ENCODE measurements at regions not wholly inside any gene's neighbourhood (a gene's known extent, or its start where the extent isn't known, plus 50 kb on each side); places are given as distances from the start of the nearest gene placed in this dataset.
"Not testable (repeated sequence)": the region's sequence is repeated elsewhere in the genome, so short reads cannot be mapped to it uniquely, and the experiment has no call there.

DNA sequence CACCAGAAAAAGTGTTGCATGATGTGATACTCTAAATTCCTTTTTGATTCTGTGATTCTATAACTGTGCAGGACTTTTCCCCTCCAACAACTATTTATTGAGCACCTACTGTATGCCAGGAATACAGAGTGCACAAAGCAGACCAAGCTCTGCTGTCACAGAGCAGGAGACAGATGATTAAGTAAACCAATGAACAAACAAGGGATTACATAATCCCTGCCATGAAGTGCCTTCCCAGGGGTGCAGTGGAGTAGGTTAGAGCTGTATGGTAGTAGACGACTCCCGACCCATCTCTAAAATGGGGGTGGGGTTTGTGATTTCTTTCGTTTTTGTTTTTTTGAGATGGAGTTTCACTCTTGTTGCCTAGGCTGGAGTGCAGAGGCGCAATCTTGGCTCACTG lies 213.9 kb downstream of the TBX5 start:
- no peak for DNase-seq

- DNase-seq, result no peak
Observed at GRCh38 chr12:114191581-114191980, 214.4 kb downstream of the TBX5 start.

GRCh38 chr12:114190971-114191370 lies 215.0 kb downstream of the TBX5 start:
- no peak for DNase-seq

- no peak for DNase-seq
Observed at GRCh38 chr12:114189266-114189665, 216.7 kb downstream of the TBX5 start.

DNA sequence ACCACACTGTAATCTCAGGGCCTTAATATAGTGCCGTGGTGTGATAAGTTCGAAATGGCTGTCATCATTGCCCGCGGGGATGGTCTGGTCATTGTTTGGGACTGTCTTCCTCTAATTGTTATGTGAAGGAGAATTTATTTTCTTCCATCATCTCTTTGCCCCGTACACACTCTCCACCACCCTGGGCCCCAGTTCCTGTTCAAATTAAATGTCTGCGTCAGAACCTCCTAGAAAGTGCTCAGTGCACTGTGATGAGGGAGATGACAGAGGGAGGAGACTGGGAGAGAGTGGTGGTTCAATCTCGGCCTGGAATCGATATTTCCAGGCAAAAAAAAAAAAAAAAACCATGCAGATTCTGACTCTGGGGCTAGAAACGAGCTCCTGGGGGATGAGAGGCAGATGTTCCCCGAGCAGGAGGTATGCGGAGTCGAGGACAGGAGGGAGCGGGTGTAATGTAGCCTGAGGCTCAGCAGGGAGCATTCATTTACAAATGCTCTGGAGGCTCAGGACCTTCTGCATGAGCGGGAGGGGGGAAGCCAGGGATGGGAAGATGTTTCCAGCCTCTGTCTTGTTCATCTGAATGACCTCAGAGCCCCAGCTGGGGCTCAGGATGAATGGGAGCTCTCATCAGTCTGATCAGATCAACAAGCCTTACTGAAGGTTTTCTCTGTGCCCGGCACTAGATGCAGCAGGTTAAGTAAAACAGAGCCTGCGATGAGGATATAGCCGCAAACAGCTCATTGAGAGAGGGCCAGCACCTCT lies 219.5 kb downstream of the TBX5 start:
- no peak for DNase-seq

DNA sequence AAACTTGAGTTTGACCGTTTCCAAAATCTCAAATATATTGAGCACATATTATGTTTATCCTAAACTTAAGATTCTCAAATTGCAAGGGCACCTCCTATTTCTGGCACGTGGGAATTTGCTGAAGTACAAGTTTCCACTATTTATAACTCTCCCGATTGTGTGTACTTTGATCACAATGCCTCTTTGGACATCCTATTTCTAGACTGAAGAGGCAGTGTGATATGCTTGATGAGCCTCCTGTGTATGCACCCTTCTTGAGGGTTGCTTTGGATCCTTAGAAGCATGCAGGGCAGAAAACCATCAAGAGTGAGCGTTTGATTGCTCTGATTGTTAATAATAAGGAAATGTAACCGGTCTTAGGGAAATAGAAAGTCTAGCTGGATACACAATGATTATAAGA lies 218.9 kb upstream of the RBM19 start:
- DNase-seq, result no peak

DNA sequence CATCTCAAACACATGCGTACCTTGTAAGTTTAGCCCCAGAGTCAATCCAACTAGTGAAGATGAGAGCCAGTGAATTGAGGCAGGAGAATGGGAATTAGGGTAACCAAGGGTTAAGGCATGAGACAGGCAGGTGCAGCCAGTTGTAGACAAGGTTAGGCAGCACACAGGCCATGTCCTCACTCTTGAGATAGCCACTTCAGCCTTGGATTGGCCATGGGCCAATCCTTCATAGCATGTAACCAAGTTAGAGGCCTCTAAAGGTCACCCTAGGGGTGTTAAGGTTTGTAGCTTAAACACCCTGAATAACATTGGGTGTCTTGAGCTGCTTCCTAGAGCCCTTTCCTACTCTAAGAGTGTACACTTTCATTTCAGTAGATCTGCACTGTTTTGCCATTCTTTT lies 208.2 kb upstream of the RBM19 start:
- no peak for DNase-seq

DNA sequence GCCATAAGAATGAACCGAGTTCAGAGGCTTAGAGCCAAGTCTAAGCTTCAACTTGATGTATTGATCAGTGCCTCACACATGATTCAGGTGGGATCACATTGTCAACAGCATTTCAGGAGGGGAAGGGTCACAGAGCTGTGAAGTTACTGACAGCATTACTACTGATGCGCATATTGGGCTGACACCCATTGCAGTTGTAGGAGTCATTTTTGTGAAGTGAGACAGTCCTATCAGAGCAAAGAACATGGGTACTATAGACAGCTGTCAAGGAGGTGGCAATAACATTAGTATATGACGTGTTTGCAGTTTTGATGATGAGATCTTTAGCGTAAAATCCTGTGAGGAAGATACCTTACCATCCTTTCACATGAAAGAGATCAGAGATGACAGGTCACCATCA lies 206.0 kb upstream of the RBM19 start:
- no peak for DNase-seq

DNA sequence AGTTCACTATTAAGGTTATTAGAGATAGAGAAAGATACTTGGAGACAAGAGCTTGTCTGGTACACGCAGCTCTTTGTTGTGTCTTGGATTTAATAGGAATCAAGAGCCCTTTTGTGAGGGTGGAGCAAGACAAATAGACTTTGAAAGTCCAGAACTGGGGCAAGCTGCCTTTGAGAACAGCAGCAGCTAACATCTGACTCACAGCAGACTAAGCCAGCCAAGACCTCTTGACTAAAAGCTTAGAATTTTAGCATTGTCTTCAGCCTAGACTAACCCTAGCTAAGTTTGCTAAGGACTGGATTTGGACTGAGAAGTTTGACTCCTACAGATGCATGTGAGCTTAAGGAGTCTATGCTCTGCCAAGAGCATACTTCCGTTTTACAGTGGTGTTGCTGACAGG lies 201.9 kb upstream of the RBM19 start:
- DNase-seq, result no peak

DNA sequence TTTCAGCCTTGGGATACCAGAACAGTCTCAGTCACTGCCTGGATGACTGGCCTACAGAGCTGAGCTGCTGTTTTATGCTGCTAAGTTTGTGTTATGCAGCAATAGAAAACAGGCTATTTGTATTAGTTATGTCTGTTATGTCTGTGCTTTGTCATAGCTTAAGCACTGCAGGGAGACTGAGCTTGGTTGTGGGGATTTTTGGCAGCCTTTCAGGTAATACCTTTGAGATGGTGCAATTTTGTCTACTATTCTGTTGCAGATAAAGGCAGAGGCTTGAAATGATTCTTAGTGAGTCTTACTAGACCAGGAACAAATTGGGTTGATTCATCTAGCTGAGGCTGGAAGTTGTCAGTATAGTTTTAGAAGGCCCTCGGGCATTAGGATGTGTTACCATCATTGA lies 201.3 kb upstream of the RBM19 start:
- DNase-seq, result no peak

DNA sequence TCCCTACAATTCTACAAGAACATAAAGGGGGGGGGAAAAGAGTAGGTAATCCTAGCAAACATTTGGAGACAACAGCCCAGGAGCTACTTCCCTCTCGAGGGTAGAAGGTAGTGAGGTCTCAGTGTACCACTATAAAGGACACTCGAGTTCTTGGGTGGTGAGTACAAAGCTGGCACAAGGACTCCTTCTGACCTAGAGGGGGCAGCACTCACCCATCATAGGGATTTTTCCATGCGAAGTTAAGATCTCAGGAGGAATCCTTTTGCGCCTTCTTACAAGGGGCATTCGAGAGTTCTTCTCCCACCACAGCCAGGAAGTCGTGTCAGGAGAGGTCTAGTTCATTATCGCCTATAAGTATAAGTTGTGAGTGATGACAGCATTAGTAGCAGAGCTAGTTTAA lies 200.2 kb upstream of the RBM19 start:
- DNase-seq, result peak; percentile 24

GRCh38 chr12:114165921-114166320 lies 199.8 kb upstream of the RBM19 start:
- no peak for DNase-seq

DNA sequence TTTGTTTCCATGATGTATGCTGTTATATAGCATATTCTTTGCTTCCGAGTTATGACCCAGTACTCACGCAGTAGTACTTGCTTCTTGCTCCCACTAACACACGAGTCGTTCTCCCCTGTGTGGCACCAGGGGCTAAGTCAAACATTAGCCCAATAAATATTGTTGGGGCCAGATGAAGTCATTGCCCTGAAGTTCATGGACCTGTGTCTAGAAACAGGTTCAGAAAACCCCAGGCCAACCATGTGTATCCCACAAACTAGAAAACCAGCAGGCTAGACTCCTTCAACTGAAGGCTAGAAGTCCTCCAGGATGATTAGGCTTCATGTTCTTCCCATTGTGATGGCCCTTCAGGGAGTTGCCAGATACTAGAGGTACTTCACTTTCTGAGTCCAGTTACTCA lies 198.2 kb upstream of the RBM19 start:
- DNase-seq, result no peak

DNA sequence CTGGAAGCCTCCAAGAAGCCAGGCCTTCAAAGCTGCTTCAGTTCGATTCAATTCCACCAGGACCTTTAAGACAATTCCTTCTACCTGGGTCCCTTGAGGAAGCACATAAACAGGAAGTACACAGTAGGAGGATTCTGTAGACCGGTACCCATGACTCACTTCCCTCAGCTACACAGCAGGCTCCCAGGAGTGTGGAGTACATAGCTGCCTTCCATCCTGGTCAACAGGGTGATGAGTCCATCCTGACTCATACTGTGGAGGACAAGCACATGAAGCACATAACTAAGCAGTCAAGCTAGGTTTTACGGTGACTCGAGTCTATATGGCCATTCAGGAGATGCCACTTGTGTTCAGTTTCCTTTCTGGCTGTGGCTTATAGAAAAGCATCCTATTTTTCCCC lies 197.6 kb upstream of the RBM19 start:
- no peak for DNase-seq

- no peak for DNase-seq
Observed at GRCh38 chr12:114160445-114160844, 194.3 kb upstream of the RBM19 start.

DNA sequence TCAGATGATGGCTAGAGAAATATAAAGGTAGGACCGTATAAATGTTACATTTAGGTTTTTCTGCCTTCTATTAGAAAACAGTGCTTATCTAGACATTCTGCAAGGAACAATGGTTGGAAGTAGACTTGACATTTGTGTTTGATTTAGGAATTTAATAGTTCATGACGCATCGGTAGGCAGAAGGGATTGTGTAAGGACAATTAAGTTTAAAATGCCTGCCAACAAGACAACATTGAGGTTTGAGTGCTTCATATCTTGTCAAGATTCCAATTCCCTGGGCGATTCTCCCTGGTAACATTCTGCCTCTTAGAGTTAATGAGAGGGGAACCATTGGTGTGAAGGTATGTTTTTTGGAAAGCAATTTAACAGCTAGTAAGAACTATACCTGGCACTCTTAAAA lies 186.8 kb upstream of the RBM19 start:
- DNase-seq, result no peak

DNA sequence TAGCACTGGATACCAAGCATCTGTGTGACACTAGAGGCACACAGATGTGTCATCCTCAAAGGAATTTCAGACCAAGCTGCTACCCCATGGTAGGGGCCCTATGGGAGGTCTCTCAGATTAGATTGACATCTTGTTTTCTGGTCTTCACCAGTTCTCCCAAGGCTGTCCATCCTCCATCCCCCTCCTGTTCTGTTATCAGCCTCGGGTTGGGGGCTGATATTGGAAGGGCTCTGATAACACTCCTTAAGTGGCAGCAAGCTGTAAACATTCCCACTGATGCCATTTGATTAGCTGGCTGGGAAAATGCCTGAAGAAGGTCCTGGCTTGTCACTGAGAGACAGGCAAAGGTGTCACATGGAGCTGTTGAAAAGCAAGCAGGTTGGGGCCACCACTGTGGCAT lies 185.9 kb upstream of the RBM19 start:
- no peak for DNase-seq

DNA sequence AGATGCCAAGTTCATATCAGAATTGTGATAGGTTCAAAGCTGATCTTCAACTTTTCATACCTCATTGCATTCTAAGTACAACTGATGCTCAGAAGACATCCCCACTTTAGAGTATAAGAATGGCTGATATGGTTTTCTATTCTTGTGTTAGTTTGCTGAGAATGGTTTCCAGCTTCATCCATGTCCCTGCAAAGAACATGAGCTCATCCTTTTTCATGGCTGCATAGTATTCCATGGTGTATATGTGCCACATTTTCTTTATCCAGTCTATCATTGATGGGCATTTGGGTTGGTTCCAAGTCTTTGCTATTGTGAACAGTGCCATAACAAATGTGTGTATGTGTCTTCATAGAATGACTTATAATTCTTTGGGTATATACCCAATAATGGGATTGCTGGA lies 184.5 kb upstream of the RBM19 start:
- DNase-seq, result not testable (repeated sequence)

GRCh38 chr12:114141921-114142564 lies 175.9 kb upstream of the RBM19 start:
- no peak for DNase-seq

GRCh38 chr12:114140576-114140975 lies 174.5 kb upstream of the RBM19 start:
- DNase-seq, result no peak

DNA sequence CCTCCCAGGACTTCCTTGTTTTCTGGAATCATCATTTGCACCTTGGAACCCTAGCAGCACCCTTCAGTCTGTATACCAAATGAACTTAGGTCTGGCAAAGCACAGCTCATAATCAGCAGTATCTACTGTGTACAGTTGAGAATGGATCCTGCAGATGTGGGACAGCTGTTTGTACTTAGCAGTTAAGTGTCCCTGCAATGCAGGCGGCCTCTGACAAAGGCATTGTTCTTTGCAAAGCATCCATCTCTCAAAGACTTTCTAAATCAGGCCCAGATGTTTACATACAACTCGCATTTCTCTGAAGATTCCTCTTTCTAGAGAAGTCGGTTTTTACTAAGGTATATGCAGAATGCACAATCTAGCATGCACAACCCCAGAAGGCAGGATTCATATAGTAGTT lies 170.5 kb upstream of the RBM19 start:
- DNase-seq, result no peak

DNA sequence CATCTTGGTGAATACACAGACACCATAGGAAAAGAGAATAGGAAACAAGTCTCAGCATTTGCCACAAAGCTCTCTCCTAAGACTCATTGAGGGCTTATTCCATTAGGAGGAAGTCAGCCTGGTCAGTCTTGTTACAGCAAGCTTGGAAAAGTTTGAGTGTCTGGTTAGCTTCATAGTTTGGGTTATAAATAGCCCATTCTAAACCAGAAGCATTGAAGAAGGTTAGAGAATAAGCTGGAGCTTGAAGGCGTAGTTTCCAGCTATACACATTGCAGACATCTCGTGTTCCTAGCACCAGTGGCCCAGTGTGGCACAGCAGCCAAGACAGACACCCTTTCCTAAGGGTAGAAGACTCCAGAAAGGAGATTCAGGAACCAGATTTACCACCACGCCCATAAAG lies 168.8 kb upstream of the RBM19 start:
- DNase-seq, result no peak

- no peak for DNase-seq
Observed at GRCh38 chr12:114131824-114132223, 165.7 kb upstream of the RBM19 start.

DNA sequence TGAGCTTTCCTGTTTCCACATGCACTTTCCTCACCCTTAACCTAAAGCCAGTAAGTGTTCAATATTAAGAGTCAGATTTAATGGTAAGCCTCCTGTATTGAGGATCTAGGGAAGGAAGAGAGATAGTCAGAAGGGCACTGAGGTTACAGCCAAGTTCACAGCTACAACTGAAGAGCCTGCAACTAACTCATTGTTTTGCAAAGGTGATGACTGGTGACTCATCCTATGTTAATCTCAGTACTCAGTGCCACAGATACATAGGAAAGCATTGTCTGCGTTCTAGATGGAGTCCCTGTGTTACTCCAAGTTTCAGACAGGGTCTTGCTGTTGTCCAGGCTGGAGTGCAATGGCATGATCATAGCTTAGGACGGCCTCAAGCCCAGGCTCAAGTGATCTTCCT lies 157.0 kb upstream of the RBM19 start:
- DNase-seq, result no peak

- DNase-seq, result no peak
Observed at GRCh38 chr12:114122016-114122415, 155.9 kb upstream of the RBM19 start.

Measured in hematopoietic multipotent progenitor cell treated with erythropoietin and hydrocortisone succinate and interleukin-3 and kit ligand, for 4 days (in vitro differentiated cells).